HepG2 (cell line): ENCODE measurements at regions not wholly inside any gene's neighbourhood (a gene's known extent, or its start where the extent isn't known, plus 50 kb on each side); places are given as distances from the start of the nearest gene placed in this dataset.

Experiments
- ATF4 ChIP-seq, 2 experiments: fragments of 450-650 bp in 1 of 2; sonication (generic) in 1 of 2; formaldehyde crosslinking; IDR thresholded peaks; 2 replicates each; pipeline versions ENCODE4 v1.5.0 to v1.8.0; 2020 to 2022; ENCODE audit warnings: mild to moderate bottlenecking in 1 of 2, missing genetic modification reagents in 1 of 2
- NCOA2 ChIP-seq: sonication (generic); formaldehyde crosslinking; IDR thresholded peaks from 2 replicates; pipeline ENCODE4 v1.8.0; 2022; ENCODE audit warnings: inconsistent platforms
- NR2F1 ChIP-seq, 2 experiments: fragments of 450-650 bp in 1 of 2; formaldehyde crosslinking in 1 of 2; IDR thresholded peaks; 2 replicates each; pipeline versions ENCODE4 v1.5.0 to v1.6.1; 2016 to 2020; ENCODE audit warnings: mild to moderate bottlenecking in 1 of 2, missing compliant biosample characterization in 1 of 2, missing genetic modification reagents in 1 of 2, moderate library complexity in 1 of 2
- RAD21 ChIP-seq: fragments of 450-650 bp; formaldehyde crosslinking; IDR thresholded peaks from 2 replicates; pipeline ENCODE4 v1.5.0; 2020; ENCODE audit warnings: mild to moderate bottlenecking
- SKIL ChIP-seq: sonication (generic); formaldehyde crosslinking; IDR thresholded peaks from 2 replicates; pipeline ENCODE4 v1.8.0; 2022; ENCODE audit warnings: missing genetic modification reagents, mild to moderate bottlenecking, moderate library complexity, borderline replicate concordance
- WIZ ChIP-seq: sonication (generic); formaldehyde crosslinking; IDR thresholded peaks from 2 replicates; pipeline ENCODE4 v1.5.1; 2020; ENCODE audit warnings: mild to moderate bottlenecking, missing genetic modification reagents
- ZC3H13 ChIP-seq: sonication (generic); formaldehyde crosslinking; IDR thresholded peaks from 2 replicates; pipeline ENCODE4 v1.8.1; 2023; ENCODE audit warnings: mild to moderate bottlenecking, missing genetic modification reagents, moderate library complexity
- ZNF101 ChIP-seq: sonication (generic); formaldehyde crosslinking; IDR thresholded peaks from 2 replicates; pipeline ENCODE4 v1.4.0; 2020; ENCODE audit warnings: mild to moderate bottlenecking, low read depth, missing genetic modification reagents, borderline replicate concordance
- ZNF260 ChIP-seq: sonication (generic); formaldehyde crosslinking; IDR thresholded peaks from 2 replicates; pipeline ENCODE4 v1.4.0; 2020; ENCODE audit warnings: missing genetic modification reagents, low read depth, mild to moderate bottlenecking, borderline replicate concordance
- ZNF430 ChIP-seq: sonication (generic); formaldehyde crosslinking; IDR thresholded peaks from 2 replicates; pipeline ENCODE4 v1.9.0; 2021; ENCODE audit warnings: mild to moderate bottlenecking, missing genetic modification reagents
- TF ChIP-seq, protein P1 (sequence below): sonication (generic); formaldehyde crosslinking; IDR thresholded peaks from 2 replicates; pipeline ENCODE4; 2020; ENCODE audit warnings: missing genetic modification reagents, mild to moderate bottlenecking, borderline replicate concordance

DNA sequence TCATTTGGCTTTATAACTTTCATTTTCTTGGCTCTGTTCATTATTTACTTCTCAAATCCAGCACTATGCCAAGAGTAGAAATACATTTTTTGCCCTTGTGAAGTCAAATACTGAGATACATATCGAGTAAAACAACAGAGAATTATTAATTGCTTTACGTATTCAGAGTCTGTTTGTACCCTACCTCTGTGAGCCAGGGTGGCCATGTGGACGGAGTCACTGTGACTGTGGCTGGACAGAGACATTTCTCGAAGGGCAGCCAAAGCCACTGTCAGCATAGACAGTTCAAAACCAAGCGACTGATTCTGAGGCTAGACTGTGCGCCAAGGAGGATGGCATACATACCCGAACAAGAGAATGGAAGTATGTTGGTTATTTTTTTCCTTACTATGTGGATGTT, 391.0 kb upstream of the PROX1 start (continued):
- TF ChIP-seq, protein P1, sequence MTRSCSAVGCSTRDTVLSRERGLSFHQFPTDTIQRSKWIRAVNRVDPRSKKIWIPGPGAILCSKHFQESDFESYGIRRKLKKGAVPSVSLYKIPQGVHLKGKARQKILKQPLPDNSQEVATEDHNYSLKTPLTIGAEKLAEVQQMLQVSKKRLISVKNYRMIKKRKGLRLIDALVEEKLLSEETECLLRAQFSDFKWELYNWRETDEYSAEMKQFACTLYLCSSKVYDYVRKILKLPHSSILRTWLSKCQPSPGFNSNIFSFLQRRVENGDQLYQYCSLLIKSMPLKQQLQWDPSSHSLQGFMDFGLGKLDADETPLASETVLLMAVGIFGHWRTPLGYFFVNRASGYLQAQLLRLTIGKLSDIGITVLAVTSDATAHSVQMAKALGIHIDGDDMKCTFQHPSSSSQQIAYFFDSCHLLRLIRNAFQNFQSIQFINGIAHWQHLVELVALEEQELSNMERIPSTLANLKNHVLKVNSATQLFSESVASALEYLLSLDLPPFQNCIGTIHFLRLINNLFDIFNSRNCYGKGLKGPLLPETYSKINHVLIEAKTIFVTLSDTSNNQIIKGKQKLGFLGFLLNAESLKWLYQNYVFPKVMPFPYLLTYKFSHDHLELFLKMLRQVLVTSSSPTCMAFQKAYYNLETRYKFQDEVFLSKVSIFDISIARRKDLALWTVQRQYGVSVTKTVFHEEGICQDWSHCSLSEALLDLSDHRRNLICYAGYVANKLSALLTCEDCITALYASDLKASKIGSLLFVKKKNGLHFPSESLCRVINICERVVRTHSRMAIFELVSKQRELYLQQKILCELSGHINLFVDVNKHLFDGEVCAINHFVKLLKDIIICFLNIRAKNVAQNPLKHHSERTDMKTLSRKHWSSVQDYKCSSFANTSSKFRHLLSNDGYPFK (CRISPR knock-in tag) = no peak
- TF ChIP-seq RAD21 (CRISPR knock-in tag) = no peak
- TF ChIP-seq ZNF430 (CRISPR knock-in tag) = no peak
- no peak for TF ChIP-seq ZC3H13 (CRISPR knock-in tag)
- TF ChIP-seq ATF4 (CRISPR knock-in tag; IDR thresholded peaks at IDR 0.05) = no peak
- no peak for TF ChIP-seq WIZ (CRISPR knock-in tag)
- TF ChIP-seq ZNF260 (CRISPR knock-in tag) = no peak
- TF ChIP-seq ZNF101 (CRISPR knock-in tag) = no peak
- TF ChIP-seq SKIL (CRISPR knock-in tag) = no peak
- no peak for TF ChIP-seq NCOA2 (CRISPR knock-in tag)
- no peak for TF ChIP-seq NR2F1 (CRISPR knock-in tag; IDR thresholded peaks at IDR 0.05)
- TF ChIP-seq, all 625 proteins: peak for 0
